HCT116 (cell line): ENCODE measurements at regions not wholly inside any gene's neighbourhood (a gene's known extent, or its start where the extent isn't known, plus 50 kb on each side); places are given as distances from the start of the nearest gene placed in this dataset.

Source experiments
- ATAC-seq: fragments of 200-7000 bp; cut with Tn5 transposase; 2 replicates; pipeline ENCODE4 v1.9.1; 2020; ENCODE audit warnings: mild to moderate bottlenecking, moderate library complexity
- BruUV-seq: library from RNA; stranded (reverse); fragments of 400-500 nt; replicated peaks from 2 replicates; lab custom pipeline; 2021; lab: Mats Ljungman, UMichigan
- CTCF ChIA-PET: fragments of 300-600 bp; sonication (Branson Sonifier 250); formaldehyde crosslinking; loops from one replicate; lab custom pipeline; 2021; ENCODE audit warnings: antibody characterized with exemption; lab: Charles Lee
- POLR2A ChIA-PET: fragments of 300-600, 350-600 bp; sonication (Branson Sonifier 250); formaldehyde crosslinking; loops from one replicate; lab custom pipeline; 2021; ENCODE audit warnings: antibody characterized with exemption; lab: Charles Lee
- RAD21 ChIA-PET, 2 experiments: fragments of 300-600 bp; sonication (Branson Sonifier 250); formaldehyde crosslinking; loops; one replicate each; lab custom pipeline; 2023; ENCODE audit warnings: low total read pairs in 2 of 2; ENCODE audit not compliant: uncharacterized antibody in 2 of 2, unreplicated experiment in 2 of 2, low non-redundant PET in 1 of 2; lab: Charles Lee
- DNase-seq: peaks from one replicate; pipeline ENCODE4 v3.0.0-alpha.2; 2010; ENCODE audit warnings: low read depth, low spot score
- H2AFZ ChIP-seq: fragments of 200-600 bp; shearing (Covaris generic), sonication (generic); 2 replicates; pipeline ENCODE4 v1.6.1; 2017; ENCODE audit warnings: low read depth, mixed run types, mixed read lengths, antibody characterized with exemption, low read length; ENCODE audit not compliant: poor library complexity, severe bottlenecking
- H3K27ac ChIP-seq: 2 replicates; pipeline ENCODE4 v1.5.1; 2012; ENCODE audit warnings: low read depth, low read length
- H3K27me3 ChIP-seq: fragments of 200-600 bp; sonication (generic); 2 replicates; pipeline ENCODE4 v1.6.1; 2016; ENCODE audit warnings: mixed run types, low read length, mixed read lengths; ENCODE audit not compliant: insufficient read depth
- H3K36me3 ChIP-seq, 2 experiments: fragments of 200-500 bp in 1 of 2; fragments of 200-600 bp in 1 of 2; sonication (Bioruptor generic) in 1 of 2; sonication (generic) in 1 of 2; 2 replicates each; pipeline versions ENCODE4 v1.5.1 to v1.6.1; 2014 to 2016; ENCODE audit warnings: low read length in 2 of 2, inconsistent platforms in 1 of 2, mixed read lengths in 1 of 2, mixed run types in 1 of 2; ENCODE audit not compliant: insufficient read depth in 2 of 2, control insufficient read depth in 1 of 2
- H3K4me1 ChIP-seq, 2 experiments: fragments of 200-600 bp in 1 of 2; sonication (generic) in 1 of 2; 2 replicates each; pipeline versions ENCODE4 v1.5.1 to v1.6.1; 2012 to 2017; ENCODE audit warnings: low read length in 2 of 2, inconsistent platforms in 1 of 2, mild to moderate bottlenecking in 1 of 2, mixed read lengths in 1 of 2, mixed run types in 1 of 2, moderate library complexity in 1 of 2; ENCODE audit not compliant: insufficient read depth in 2 of 2, control insufficient read depth in 1 of 2
- H3K4me2 ChIP-seq: fragments of 200-600 bp; sonication (generic); 2 replicates; pipeline ENCODE4 v1.6.1; 2017; ENCODE audit warnings: mixed run types, low read length, mixed read lengths
- H3K4me3 ChIP-seq, 2 experiments: fragments of 200-600 bp in 1 of 2; sonication (generic) in 1 of 2; replicated peaks in 1 of 2; 2 replicates each; pipeline ENCODE4 v1.5.1; 2011 to 2016; ENCODE audit warnings: low read length in 2 of 2, control low read depth in 1 of 2, low read depth in 1 of 2, mild to moderate bottlenecking in 1 of 2, mixed read lengths in 1 of 2, mixed run types in 1 of 2
- H3K79me2 ChIP-seq: fragments of 200-600 bp; sonication (generic); 2 replicates; pipeline ENCODE4 v1.6.1; 2017; ENCODE audit warnings: mild to moderate bottlenecking, mixed run types, low read length, moderate library complexity, mixed read lengths; ENCODE audit not compliant: insufficient read depth
- H3K9ac ChIP-seq: fragments of 200-600 bp; sonication (generic); 2 replicates; pipeline ENCODE4 v1.6.1; 2016; ENCODE audit warnings: low read length, mixed read lengths
- H3K9me2 ChIP-seq: fragments of 200-600 bp; sonication (generic), shearing (Covaris generic); 2 replicates; pipeline ENCODE4 v1.6.1; 2017; ENCODE audit warnings: mixed run types, mild to moderate bottlenecking, moderate library complexity; ENCODE audit not compliant: insufficient read depth
- H3K9me3 ChIP-seq, 2 experiments: fragments of 200-500 bp in 1 of 2; fragments of 200-600 bp in 1 of 2; sonication (Bioruptor generic) in 1 of 2; sonication (generic) in 1 of 2; 2 replicates each; pipeline ENCODE4 v1.6.1; 2014 to 2017; ENCODE audit warnings: low read length in 2 of 2, mixed read lengths in 2 of 2, inconsistent platforms in 1 of 2, low read depth in 1 of 2, mild to moderate bottlenecking in 1 of 2, mixed run types in 1 of 2, moderate library complexity in 1 of 2; ENCODE audit not compliant: control insufficient read depth in 1 of 2, insufficient read depth in 1 of 2
- H4K20me1 ChIP-seq: fragments of 200-600 bp; sonication (generic), shearing (Covaris generic); 2 replicates; pipeline ENCODE4 v1.6.1; 2017; ENCODE audit warnings: mixed run types, mild to moderate bottlenecking, moderate library complexity; ENCODE audit not compliant: insufficient read depth
- CEBPB ChIP-seq: IDR thresholded peaks from 2 replicates; pipeline ENCODE4 v1.6.1; 2012; ENCODE audit warnings: low read depth
- ELF1 ChIP-seq: IDR thresholded peaks from 2 replicates; pipeline ENCODE4 v1.6.1; 2012; ENCODE audit warnings: low read depth, borderline replicate concordance
- FOSL1 ChIP-seq: IDR thresholded peaks from 2 replicates; pipeline ENCODE4 v1.6.1; 2012; ENCODE audit warnings: low read depth
- JUND ChIP-seq: IDR thresholded peaks from 2 replicates; pipeline ENCODE4 v1.6.1; 2012
- POLR2AphosphoS5 ChIP-seq: IDR thresholded peaks from 2 replicates; pipeline ENCODE4 v1.6.1; 2011; ENCODE audit warnings: mild to moderate bottlenecking, low read depth, low read length, moderate library complexity
- SIN3A ChIP-seq: IDR thresholded peaks from 2 replicates; pipeline ENCODE4 v1.6.1; 2012; ENCODE audit warnings: low read depth
- SP1 ChIP-seq: IDR thresholded peaks from 2 replicates; pipeline ENCODE4 v1.6.1; 2012; ENCODE audit warnings: low read depth
- SRF ChIP-seq: IDR thresholded peaks from 2 replicates; pipeline ENCODE4 v1.6.1; 2012; ENCODE audit warnings: low read depth
- ZFX ChIP-seq: fragments of 450-650 bp; IDR thresholded peaks from 2 replicates; pipeline ENCODE4 v1.6.1; 2017
- intact Hi-C: fragments of 100-400 bp; cut with micrococcal nuclease; formaldehyde crosslinking; loops from 2 replicates; pipeline ENCODE4 v1.10.0; 2022
- TF ChIP-seq, protein P1 (sequence below): IDR thresholded peaks from 2 replicates; pipeline ENCODE4 v1.6.1; 2011; ENCODE audit warnings: mild to moderate bottlenecking, low read length, moderate library complexity; ENCODE audit not compliant: insufficient replicate concordance; ENCODE audit errors: extremely low read depth

DNA sequence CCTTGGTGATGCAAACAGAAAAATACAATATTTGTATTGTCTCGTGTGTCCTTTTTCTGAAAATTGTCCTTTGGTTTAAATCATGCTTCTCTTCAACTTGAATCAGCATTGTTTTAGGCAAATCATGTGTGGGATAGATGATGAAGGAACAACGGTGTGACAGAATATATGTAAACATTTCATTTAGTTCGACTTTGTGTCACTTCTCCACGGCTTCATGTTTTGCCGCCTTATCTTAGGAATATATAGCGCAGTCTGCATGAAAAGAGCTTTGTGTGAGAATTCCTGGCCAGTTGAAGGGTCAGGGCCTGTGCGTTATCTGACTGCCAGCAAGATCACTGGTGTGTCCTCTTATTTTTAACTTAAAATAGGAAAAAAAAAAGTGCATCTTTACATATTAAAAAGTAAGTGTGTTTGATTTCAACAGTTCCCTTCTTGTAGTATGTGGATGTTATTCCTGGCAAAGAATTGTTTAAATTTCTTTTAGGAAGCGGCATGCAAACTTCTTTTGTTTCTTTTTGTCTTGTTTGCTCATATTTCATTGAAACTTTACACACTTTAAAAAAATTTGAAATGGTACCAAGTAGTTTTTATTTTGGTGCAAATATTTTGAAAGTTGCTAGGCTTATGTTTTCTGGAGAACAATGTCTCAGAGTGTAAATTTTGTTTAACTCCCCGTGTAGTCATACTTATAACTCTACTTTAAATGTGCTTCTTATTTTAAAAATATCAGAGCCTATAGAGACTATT is 465.2 kb downstream of the USP25 start (continued):
- TF ChIP-seq, protein P1, sequence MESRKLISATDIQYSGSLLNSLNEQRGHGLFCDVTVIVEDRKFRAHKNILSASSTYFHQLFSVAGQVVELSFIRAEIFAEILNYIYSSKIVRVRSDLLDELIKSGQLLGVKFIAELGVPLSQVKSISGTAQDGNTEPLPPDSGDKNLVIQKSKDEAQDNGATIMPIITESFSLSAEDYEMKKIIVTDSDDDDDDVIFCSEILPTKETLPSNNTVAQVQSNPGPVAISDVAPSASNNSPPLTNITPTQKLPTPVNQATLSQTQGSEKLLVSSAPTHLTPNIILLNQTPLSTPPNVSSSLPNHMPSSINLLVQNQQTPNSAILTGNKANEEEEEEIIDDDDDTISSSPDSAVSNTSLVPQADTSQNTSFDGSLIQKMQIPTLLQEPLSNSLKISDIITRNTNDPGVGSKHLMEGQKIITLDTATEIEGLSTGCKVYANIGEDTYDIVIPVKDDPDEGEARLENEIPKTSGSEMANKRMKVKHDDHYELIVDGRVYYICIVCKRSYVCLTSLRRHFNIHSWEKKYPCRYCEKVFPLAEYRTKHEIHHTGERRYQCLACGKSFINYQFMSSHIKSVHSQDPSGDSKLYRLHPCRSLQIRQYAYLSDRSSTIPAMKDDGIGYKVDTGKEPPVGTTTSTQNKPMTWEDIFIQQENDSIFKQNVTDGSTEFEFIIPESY, result no peak
- TF ChIP-seq JUND (no peak), ELF1 (no peak), SIN3A (no peak)

DNA sequence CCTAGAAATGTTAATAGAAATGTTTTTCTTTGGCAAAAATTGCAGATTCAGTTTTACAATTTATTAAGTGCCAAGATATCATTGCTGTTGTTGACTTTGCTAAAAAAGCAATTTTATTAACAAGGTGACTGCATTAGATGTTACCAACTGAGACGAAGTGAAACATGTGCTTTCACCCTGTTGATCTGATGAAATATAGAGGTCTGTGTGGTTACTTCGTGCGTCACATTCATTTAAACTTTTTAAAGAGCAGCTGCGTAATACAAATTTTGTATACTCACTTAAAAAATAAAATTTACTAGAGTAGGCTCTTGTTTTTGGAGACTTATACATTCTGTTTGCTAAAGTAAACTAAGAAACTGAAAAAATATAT is 465.7 kb downstream of the USP25 start:
- H3K79me2 ChIP-seq, result no peaks in the 10 kb centered on the region
- ATAC-seq (no peak), DNase-seq (no peak)
- no peaks in the 10 kb centered on the region for H4K20me1 ChIP-seq
- H3K9me2 ChIP-seq, result no peaks in the 10 kb centered on the region
- no peak overlapping the region for H2AFZ ChIP-seq
- H3K4me2 ChIP-seq, result no peak overlapping the region
- BruUV-seq, result no TSS peak
- TF ChIP-seq FOSL1 (no peak), CEBPB (no peak), SP1 (no peak), SRF (no peak), ZFX (no peak), POLR2AphosphoS5 (no peak)
- TF ChIP-seq, protein P1, result no peak
- RAD21 ChIA-PET, result no interaction called here
- H3K27ac ChIP-seq, result no peak overlapping the region
- intact Hi-C loops, result no loop called here
- POLR2A ChIA-PET, result no interaction called here
- no peaks in the 10 kb centered on the region for H3K4me1 ChIP-seq
- peaks cover 3 to 24% of the 10 kb centered on the region in 2 experiments; a peak in 3 of 4 replicates for H3K9me3 ChIP-seq
- H3K4me3 ChIP-seq, result no peak overlapping the region
- no peak overlapping the region for H3K9ac ChIP-seq
- H3K36me3 ChIP-seq, result no peaks in the 10 kb centered on the region
- CTCF ChIA-PET, result no interaction called here
- H3K27me3 ChIP-seq, result no peaks in the 10 kb centered on the region
